GM13976 (cell line): ENCODE measurements at regions not wholly inside any gene's neighbourhood (a gene's known extent, or its start where the extent isn't known, plus 50 kb on each side); places are given as distances from the start of the nearest gene placed in this dataset.

Source experiments
- DNase-seq: peaks from one replicate; pipeline ENCODE4 v3.0.0; 2012; ENCODE audit warnings: low spot score
- in situ Hi-C: fragments of 300-500 bp; cut with MboI; formaldehyde crosslinking; loops from one replicate; pipeline ENCODE4 v1.12.0; 2022; ENCODE audit warnings: low sequenced_read_pairs, mixed read lengths, inconsistent platforms; ENCODE audit not compliant: unreplicated experiment
- TF ChIP-seq, protein P1 (sequence below): IDR thresholded peaks from 2 replicates; pipeline ENCODE4 v1.5.1; 2012; ENCODE audit warnings: borderline replicate concordance, mild to moderate bottlenecking; ENCODE audit not compliant: insufficient read depth; ENCODE audit errors: extremely low read depth, missing control alignments, control extremely low read depth

DNA sequence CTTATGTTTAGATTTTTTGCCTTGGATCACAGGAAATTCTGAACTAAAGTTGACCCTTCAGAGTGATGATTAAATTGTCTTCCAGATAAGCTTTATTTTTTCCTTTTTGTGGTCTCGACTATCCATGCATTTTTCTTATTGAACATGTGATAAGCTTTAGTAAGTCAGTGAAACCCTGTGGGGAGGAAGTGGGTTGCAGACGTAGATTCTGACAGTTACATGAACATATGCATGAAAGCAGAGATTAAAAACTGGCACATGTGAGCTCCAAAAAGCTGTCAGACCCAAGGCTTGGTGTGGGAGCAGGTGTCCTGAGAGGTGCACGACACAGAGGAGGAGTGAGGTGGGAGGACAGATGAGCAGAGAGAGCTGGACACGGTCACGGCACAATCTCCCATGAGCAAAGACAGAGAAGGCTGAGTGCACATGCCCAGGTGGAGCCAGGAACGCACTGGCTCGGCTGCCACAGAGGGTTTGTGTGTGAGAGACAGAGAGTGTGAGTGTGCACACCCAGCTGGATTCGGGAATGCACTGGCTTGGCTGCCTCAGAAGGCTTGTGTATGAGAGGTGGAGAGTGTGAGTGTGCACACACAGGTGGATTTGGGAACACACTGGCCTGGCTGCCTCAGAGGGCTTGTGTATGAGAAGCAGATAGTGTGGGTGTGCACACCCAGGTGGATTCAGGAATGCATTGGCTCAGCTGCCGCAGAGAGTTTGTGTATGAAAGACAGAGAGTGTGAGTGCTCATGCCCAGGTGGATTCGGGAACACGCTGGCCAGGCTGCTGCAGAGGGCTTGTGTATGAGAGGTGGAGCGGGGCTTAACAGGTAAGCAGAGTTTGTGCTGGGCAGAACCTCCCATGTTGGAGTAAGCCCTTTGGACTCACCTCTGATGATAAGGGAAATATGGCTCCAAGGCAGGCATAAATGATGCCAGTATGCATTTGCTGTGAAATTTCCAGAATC is 849.1 kb upstream of the SALL3 start:
- TF ChIP-seq, protein P1, sequence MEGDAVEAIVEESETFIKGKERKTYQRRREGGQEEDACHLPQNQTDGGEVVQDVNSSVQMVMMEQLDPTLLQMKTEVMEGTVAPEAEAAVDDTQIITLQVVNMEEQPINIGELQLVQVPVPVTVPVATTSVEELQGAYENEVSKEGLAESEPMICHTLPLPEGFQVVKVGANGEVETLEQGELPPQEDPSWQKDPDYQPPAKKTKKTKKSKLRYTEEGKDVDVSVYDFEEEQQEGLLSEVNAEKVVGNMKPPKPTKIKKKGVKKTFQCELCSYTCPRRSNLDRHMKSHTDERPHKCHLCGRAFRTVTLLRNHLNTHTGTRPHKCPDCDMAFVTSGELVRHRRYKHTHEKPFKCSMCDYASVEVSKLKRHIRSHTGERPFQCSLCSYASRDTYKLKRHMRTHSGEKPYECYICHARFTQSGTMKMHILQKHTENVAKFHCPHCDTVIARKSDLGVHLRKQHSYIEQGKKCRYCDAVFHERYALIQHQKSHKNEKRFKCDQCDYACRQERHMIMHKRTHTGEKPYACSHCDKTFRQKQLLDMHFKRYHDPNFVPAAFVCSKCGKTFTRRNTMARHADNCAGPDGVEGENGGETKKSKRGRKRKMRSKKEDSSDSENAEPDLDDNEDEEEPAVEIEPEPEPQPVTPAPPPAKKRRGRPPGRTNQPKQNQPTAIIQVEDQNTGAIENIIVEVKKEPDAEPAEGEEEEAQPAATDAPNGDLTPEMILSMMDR: no peak
- DNase-seq: no peak

DNA sequence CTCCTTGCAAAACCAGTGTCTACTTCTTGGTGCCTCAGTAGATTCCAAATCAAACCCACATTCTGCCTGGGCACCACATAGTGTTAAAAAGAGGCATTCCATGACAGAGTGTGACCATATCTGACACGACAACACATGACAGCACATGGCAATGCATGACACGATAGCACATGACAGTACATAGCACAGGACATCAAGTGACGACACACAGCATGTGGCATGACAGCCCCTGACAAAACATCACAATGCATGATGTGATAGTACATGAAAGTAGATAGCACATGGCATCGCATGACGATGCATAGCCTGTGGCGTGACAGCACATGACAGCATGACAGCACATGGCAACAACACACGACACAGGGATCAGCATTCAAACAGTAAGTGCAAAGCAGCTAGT is 845.9 kb upstream of the SALL3 start:
- TF ChIP-seq, protein P1: no peak
- no peak for DNase-seq
- in situ Hi-C loops: no loop called here

More for the DNA sequence above, 849.1 kb upstream of the SALL3 start:
- in situ Hi-C loops: no loop called here

DNA sequence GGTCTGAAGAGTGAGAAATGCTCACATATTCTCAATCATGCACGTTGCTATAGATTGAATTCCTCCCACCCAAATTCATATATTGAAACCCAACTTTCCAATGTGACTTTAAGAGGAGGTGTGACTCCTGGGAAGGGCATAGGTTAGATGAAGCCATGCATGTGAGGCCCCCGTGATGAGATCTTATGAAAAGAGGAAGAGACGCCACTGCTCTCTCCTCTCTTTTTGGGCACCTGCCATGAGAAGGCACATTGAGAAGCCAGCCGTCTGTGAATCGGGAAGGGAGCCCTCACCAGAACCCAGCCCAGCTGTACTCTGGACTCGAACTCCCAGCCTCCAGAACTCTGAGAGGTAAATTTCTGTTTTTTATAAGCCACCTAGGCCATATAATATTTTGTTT is 842.6 kb upstream of the SALL3 start:
- TF ChIP-seq, protein P1: no peak
- no peak for DNase-seq
- in situ Hi-C loops: no loop called here

DNA sequence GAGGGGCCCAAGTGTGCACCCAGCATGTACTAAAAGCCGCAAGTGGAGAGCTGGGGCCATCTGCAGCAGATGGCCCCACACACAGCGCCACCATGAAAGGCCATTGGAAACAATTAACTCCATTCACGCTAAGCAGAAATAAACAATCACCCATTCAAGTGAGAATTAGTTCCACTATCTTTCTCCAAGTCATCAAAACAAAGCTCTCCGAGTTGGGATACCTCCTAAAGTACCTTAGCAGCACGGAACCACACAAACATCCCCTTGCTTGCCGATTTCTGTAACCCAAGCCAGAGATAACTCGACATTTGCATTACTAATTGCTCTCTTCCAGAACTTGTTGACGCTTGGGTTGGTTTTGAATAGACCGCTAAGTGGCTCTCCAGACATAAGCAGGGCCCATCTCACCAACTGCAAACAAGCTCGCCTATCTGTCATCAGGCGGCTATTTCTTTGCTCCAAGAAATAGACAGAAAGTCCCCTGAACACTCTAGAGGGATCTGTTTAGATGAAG is 840.6 kb upstream of the SALL3 start:
- in situ Hi-C loops: no loop called here
- TF ChIP-seq, protein P1: no peak
- DNase-seq: no peak

DNA sequence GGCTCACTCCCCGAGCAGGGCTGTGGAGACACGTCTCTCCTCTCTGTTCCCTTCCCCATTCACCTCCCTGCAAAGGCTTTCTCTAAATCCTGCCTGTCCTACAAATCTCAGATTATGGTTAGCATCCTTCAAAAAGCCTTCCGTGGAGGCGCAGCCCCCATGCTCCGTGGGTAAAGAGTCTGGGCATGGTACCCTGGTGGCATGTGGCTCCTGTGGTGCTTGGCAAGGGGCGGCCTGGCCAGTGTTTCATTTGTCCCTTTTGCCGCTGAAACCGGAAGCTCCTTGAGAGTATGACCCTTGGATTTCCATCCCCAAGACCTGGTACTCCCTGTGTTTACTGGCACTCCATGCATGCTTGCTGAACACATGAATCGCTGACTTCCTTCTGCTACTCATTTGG is 839.3 kb upstream of the SALL3 start:
- TF ChIP-seq, protein P1: no peak
- in situ Hi-C loops: no loop called here
- DNase-seq: no peak

DNA sequence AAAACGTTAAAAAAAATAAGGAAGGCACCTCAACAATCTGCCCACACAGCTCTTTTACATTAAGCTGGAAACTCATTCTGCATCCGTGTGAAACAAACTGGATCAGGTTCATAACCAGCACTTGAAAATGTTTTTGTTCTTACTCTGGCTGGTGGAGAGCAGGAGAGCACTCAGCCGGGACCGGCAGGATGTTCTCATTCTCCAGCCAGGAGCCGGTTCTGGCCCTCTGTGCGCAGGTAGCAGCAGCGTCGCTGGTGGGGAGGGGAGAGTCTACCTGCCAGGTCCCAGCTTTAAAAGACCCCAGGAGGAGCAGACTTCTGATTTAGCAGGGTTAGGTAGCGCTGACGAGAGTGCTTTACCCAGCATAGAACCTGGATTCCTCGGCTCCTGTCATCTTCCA is 834.9 kb upstream of the SALL3 start:
- in situ Hi-C loops: no loop called here
- no peak for DNase-seq
- TF ChIP-seq, protein P1: no peak
